ENCODE measurements at regions not wholly inside any gene's neighbourhood (a gene's known extent, or its start where the extent isn't known, plus 50 kb on each side); places are given as distances from the start of the nearest gene placed in this dataset.

GRCh38 chr16:22670551-22671041 lies 143.4 kb upstream of the HS3ST2 start:
- intact Hi-C loops (cut with DNase I) = no loop called here
- ATAC-seq (peak in 1 of 2 donors; percentile 24), DNase-seq (no peak)

DNA sequence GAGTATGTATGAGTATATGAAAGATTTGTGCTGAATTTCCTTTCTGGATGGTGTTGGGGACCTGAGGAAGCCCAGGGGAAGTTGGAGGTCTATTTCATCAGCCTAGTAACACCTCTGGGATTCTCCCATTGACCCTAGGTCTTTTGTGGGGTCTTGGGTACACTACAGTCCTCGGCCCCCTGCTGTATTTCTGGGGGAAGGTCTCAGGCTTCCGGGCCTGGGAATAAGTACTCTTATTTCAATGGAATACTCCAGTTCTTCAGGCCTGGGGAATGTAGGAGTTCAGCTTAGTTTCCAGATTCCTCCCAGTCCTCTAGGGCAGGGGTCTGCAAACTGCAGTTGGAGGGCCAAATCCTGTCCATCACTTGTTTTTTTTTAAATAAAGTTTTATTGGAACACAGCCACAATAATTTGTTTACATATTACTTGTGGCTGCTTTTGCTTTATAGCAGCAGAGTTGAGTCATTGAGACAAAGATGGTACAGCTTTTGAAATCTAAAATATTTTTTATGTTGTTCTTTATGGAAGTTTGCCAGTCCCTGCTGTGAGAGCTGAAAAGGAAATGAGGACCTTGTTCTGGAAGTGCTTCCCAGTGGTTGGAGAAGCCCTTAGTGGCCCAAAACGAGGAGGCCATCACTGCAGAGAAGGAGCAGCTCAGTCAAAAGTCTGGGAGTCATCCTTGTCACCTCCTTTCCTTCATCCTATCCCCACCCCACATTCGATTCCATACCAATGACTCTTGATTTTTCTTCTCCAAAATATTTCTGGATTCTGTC lies 142.5 kb upstream of the HS3ST2 start:
- intact Hi-C loops (cut with DNase I) = no loop called here
- no peak for DNase-seq
- ATAC-seq = no peak

DNA sequence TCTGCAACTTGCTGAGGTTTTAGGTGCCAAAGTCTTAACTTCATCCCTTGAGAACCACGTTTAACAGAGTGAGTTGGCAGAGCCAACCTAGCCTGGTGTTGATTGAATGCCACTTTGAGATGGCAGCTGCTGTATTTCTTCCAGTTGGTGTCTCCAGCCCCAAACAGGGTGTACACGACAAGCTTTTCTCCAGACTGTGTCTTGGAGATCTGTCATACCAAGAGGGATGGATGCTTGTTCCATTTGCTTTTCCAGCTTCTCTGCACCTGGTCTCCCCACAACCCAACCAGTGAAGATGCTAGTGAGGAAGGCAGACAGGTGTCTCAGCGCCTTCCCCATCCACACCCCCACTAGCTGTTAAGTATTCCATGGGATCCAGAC lies 141.1 kb upstream of the HS3ST2 start:
- DNase-seq (no peak), ATAC-seq (no peak)
- intact Hi-C loops (cut with DNase I) = no loop called here

DNA sequence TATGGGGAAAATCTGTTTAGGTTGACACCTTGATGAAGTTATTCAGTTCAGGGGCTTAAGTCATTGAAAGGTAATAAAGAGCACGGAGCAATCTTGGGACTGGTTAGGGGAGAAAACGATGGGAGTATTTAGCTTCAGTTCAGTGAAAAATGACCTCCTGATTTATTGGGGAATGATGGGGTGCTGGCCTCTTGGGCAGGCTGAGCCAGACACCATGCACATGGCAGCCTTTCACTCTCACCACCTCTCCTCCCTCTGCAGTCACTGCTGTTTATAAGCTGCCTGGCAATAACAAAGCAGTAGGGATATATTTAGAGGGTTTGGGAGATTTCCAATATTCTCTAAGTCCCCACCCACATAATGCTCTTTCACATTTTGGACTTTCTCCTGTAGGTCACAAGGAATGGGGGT lies 140.5 kb upstream of the HS3ST2 start:
- intact Hi-C loops (cut with DNase I) = no loop called here
- no peak for DNase-seq
- peak; percentile 40 to 49 for ATAC-seq

GRCh38 chr16:22674832-22675191 lies 139.2 kb upstream of the HS3ST2 start:
- ATAC-seq (peak in 1 of 2 donors; percentile 10), DNase-seq (no peak)
- intact Hi-C loops (cut with DNase I) = no loop called here

DNA sequence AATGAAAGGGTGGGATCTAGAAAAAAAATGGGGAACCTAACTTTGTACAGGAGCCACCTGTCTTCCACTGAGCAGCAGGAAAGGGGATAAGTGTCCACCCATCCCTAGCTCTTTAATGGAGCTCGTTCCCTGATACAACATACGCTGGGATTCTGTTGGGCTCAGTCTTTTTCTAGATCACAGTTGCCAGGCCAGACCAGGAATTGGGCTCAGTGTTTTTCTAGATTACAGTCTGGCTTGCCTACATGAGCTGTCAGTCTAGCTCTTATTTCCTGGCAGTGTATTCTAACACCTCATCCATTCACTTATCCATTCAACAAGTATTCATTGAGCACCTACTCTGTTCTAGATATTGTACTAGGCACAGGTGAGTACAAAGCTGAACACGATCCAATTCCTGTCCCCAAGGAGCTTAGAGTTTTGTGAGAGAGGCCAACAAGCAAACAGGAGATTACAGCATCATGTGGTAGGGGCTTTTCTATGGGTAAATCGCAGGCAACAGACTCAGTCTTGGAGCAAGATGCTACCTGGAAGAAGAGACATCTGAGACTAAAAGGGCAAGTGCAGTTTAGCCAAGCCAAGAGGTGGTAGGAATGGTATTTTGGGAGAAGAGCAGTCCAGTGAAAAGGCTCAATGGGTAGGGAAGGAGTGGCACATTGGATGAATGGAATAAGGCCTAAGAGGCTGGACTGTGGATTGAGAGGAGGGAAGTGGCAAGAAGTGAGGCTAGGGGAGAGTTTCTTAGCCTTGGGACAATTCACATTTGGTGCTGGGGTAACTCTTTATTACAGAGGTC lies 138.0 kb upstream of the HS3ST2 start:
- DNase-seq (no peak), ATAC-seq (no peak)
- intact Hi-C loops (cut with DNase I) = no loop called here

- intact Hi-C loops (cut with DNase I) = no loop called here
- ATAC-seq (no peak), DNase-seq (no peak)
These were observed 136.7 kb upstream of the HS3ST2 start for GRCh38 chr16:22677024-22677830.

GRCh38 chr16:22678311-22678710 lies 135.7 kb upstream of the HS3ST2 start:
- DNase-seq (no peak), ATAC-seq (no peak)
- intact Hi-C loops (cut with DNase I) = no loop called here

GRCh38 chr16:22681554-22682291 lies 132.2 kb upstream of the HS3ST2 start:
- no peak for DNase-seq
- ATAC-seq = no peak
- intact Hi-C loops (cut with DNase I) = no loop called here

DNA sequence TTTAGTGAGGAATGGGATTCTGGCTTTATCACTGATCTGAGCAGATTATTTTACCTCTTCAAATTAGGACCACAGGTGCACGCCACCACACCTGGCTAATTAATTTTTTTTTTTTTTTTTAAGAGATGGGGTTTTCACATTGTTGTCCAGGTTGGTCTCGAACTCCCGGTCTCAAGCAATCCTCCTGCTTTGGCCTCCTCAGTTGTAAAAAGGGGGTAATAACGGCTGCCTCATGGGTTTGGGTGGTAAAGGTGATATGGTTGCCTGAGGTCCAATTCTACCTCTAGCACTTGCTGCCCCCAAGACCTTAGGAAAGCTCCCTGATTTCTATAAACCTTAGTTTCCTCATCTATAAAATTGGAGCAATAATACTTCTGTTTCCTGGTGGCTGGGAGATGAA lies 130.7 kb upstream of the HS3ST2 start:
- intact Hi-C loops (cut with DNase I) = no loop called here
- ATAC-seq (no peak), DNase-seq (no peak)

GRCh38 chr16:22683730-22684573 lies 130.0 kb upstream of the HS3ST2 start:
- ATAC-seq (no peak), DNase-seq (no peak)
- intact Hi-C loops (cut with DNase I) = no loop called here

DNA sequence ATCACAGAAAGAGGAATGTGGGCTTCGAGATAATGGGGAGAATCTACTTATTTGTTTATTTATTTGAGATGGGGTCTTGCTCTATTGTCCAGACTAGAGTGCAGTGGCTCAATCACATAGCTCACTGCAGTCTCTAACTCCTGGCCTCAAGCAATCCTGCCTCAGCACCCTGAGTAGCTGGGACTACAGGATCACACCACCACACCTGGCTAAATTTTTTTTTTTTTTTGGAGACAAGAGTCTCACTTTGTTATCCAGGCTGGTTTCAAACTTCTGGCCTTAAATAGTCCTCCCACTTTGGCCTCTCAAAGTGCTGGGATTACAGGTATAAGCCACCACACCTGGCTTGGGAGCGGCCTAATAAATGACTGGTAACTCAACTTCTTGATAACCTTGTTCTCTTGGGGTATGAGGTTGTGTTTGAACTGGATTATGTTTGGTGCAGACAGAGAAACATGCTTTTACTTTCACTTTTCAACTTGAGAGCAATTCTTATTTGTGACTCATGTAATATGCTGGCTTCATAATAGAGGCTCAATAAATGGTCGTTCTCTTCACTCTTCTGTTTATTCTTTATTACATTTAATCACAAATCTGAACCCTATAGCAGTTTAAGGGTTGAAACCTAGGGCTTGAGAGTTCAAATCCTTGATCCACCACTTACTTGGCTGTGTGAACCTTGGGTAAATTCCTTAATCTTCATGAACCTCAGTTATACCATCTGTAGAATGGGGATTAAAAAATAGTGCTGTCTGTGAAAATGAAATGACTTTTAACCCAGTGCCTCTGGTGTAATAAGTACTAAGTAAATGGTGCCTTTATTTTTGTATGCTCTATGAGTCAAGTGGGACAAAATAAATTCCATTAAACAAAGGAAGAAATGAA lies 129.1 kb upstream of the HS3ST2 start:
- intact Hi-C loops (cut with DNase I) = no loop called here
- ATAC-seq = peak in 1 of 2 donors; percentile 27

DNA sequence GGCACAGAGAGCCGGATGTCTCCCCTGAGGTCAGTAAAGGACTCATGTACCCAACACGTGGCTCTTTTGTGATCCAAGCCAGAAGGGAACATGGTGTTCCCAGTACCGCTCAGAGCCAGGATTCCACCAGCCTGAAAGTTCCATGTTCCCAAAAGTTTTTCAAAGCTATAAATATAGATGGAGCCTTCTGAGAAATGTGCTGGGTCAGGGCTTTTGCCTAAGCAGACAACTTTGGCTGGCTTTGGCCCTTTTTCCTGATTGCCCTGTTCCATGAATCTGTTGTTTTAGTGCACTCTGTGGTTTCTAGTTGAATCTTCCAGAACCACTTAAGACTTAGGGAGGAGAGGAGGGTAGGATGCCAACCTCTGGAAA lies 128.5 kb upstream of the HS3ST2 start:
- DNase-seq = peak; percentile 71
- peak; percentile 88 to 91 for ATAC-seq
- intact Hi-C loops (cut with DNase I) = no loop called here

More for the DNA sequence above, 129.1 kb upstream of the HS3ST2 start:
- no peak for DNase-seq

DNA sequence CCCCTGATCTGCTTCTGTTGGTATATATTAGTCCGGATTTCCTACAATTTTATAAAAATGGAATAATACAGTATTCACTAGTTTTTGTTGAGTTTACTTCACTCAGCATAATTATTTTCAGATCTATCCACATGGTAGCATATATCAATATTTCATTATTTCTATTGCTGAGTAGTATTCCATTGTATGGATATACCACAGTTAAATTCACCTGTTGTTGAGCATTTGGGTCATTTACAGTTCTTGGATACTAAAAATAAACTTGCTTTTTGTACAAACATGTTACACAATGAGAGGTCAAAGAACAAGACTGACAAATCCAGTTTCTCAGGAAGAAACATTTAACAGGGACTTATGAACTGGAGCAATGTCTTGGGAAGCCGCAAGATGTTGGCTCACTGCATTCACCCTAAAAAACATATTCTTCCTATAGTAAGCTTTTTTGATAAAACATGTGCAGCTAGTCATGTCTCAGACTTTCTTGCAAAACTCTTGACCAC lies 126.9 kb upstream of the HS3ST2 start:
- intact Hi-C loops (cut with DNase I) = no loop called here
- no peak for DNase-seq
- no peak for ATAC-seq

- DNase-seq (no peak), ATAC-seq (no peak)
- intact Hi-C loops (cut with DNase I) = no loop called here
These were observed 125.5 kb upstream of the HS3ST2 start for GRCh38 chr16:22688463-22688862.

GRCh38 chr16:22688930-22689329 lies 125.0 kb upstream of the HS3ST2 start:
- intact Hi-C loops (cut with DNase I) = no loop called here
- no peak for ATAC-seq
- no peak for DNase-seq

DNA sequence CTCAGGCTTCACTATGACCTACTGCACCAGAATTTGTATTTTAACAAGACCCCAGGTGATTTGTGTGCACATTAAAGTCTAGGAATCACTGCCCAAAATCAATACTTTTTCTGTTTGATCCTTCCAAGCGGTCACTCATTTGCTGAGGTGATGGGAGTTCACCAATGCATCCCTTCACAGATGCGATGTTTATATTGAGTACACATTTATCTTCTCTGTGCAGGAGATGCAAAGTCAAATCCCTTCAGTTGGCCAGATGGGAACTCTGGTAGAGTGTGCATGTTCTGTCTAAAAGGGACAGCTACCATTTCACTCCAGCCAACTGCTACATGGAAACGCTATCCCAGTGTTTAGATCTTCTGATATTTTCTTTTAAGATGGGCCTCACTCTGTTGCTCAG lies 122.6 kb upstream of the HS3ST2 start:
- intact Hi-C loops (cut with DNase I) = no loop called here
- DNase-seq = no peak
- no peak for ATAC-seq
